PC-3 (cell line): ENCODE measurements at regions not wholly inside any gene's neighbourhood (a gene's known extent, or its start where the extent isn't known, plus 50 kb on each side); places are given as distances from the start of the nearest gene placed in this dataset.

Experiments
- CTCF ChIP-seq: fragments of 300-600 bp; sonication (generic); conservative IDR thresholded peaks from 2 replicates; pipeline ENCODE4 v1.5.1; 2017; ENCODE audit warnings: antibody characterized with exemption, low read depth, mild to moderate bottlenecking, low read length
- EZH2 ChIP-seq: fragments of 300-600 bp; sonication (generic); IDR thresholded peaks from one replicate; pipeline ENCODE4 v1.6.1; 2017; ENCODE audit warnings: antibody characterized with exemption, mild to moderate bottlenecking, low read length; ENCODE audit not compliant: unreplicated experiment

- TF ChIP-seq CTCF, result no peak
- no peak for TF ChIP-seq EZH2
Observed at GRCh38 chr15:94691169-94691568, 459.8 kb downstream of the MCTP2 start.
